WTC11 (cell line): ENCODE measurements at regions not wholly inside any gene's neighbourhood (a gene's known extent, or its start where the extent isn't known, plus 50 kb on each side); places are given as distances from the start of the nearest gene placed in this dataset.

Source experiments
- ZNF416 ChIP-seq: fragments of 250-450 bp; sonication (Bioruptor Pico); IDR thresholded peaks from 2 replicates; pipeline ENCODE4 v1.9.0; 2021; ENCODE audit warnings: mild to moderate bottlenecking, inconsistent platforms
- ZNF671 ChIP-seq: fragments of 250-450 bp; sonication (Bioruptor Pico); IDR thresholded peaks from 2 replicates; pipeline ENCODE4 v1.8.0; 2021; ENCODE audit warnings: mild to moderate bottlenecking
- TF ChIP-seq, protein P1 (sequence below): fragments of 200-600 bp; IDR thresholded peaks from 2 replicates; pipeline ENCODE4 v1.8.0; 2022; ENCODE audit warnings: antibody characterized with exemption

GRCh38 chr1:218796773-218797172 lies 376.9 kb upstream of the LYPLAL1 start:
- no peak for TF ChIP-seq ZNF671 (CRISPR knock-in tag)
- TF ChIP-seq, protein P1, sequence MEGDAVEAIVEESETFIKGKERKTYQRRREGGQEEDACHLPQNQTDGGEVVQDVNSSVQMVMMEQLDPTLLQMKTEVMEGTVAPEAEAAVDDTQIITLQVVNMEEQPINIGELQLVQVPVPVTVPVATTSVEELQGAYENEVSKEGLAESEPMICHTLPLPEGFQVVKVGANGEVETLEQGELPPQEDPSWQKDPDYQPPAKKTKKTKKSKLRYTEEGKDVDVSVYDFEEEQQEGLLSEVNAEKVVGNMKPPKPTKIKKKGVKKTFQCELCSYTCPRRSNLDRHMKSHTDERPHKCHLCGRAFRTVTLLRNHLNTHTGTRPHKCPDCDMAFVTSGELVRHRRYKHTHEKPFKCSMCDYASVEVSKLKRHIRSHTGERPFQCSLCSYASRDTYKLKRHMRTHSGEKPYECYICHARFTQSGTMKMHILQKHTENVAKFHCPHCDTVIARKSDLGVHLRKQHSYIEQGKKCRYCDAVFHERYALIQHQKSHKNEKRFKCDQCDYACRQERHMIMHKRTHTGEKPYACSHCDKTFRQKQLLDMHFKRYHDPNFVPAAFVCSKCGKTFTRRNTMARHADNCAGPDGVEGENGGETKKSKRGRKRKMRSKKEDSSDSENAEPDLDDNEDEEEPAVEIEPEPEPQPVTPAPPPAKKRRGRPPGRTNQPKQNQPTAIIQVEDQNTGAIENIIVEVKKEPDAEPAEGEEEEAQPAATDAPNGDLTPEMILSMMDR: no peak
- no peak for TF ChIP-seq ZNF416
